NCI-H345 (cell line): ENCODE measurements at regions not wholly inside any gene's neighbourhood (a gene's known extent, or its start where the extent isn't known, plus 50 kb on each side); places are given as distances from the start of the nearest gene placed in this dataset.
"Not testable (repeated sequence)": the region's sequence is repeated elsewhere in the genome, so short reads cannot be mapped to it uniquely, and the experiment has no call there.

Experiments
- DNase-seq: peaks from one replicate; lab custom pipeline; 2025; lab: John Stamatoyannopoulos, UW

GRCh38 chr2:147420517-147420916 lies 424.3 kb upstream of the ACVR2A start:
- no peak for DNase-seq

DNA sequence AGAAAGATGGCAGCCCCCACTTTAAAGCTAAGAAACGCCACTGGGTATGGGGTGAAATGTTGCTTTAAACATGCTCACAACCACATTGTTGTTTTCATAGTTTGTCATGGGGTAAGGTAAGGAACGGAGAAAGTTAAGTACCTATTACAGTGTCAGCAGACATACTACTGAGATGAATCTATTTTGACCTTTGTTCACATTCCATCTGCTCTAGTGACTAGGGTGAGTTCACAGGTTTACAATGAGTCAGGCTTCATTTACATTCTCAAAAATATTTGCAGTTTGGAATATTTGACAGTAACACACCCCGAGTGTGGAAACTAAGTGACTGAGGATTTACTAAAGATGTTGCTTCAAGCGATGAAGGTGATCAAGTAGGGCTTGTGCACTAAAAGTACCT lies 428.7 kb upstream of the ACVR2A start:
- DNase-seq: no peak

- DNase-seq: not testable (repeated sequence)
Observed at GRCh38 chr2:147414656-147415055, 430.2 kb upstream of the ACVR2A start.

- no peak for DNase-seq
Observed at GRCh38 chr2:147408357-147408756, 436.5 kb upstream of the ACVR2A start.

- no peak for DNase-seq
Observed at GRCh38 chr2:147405651-147406050, 439.2 kb upstream of the ACVR2A start.

DNA sequence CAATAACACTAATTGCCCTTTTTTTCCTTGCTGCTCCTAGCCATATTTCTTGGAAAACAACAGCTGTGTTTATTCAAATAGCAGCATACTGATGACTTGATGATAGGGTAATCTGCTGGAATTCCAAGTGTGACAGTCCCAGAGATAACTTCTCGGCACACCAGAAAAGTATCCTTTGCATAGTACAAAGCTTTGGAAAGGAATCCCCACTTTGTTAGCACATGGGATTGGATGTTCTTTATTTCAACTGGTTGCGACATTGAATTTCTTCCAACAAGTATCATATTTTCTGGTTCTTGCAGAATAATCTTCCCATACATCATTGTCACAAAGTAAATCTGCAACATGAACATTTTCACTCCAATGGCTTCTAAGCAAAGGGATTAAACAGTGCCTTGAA lies 445.8 kb upstream of the ACVR2A start:
- no peak for DNase-seq

GRCh38 chr2:147398301-147398700 lies 446.5 kb upstream of the ACVR2A start:
- DNase-seq: no peak

- DNase-seq: no peak
Observed at GRCh38 chr2:147396890-147397289, 447.9 kb upstream of the ACVR2A start.

DNA sequence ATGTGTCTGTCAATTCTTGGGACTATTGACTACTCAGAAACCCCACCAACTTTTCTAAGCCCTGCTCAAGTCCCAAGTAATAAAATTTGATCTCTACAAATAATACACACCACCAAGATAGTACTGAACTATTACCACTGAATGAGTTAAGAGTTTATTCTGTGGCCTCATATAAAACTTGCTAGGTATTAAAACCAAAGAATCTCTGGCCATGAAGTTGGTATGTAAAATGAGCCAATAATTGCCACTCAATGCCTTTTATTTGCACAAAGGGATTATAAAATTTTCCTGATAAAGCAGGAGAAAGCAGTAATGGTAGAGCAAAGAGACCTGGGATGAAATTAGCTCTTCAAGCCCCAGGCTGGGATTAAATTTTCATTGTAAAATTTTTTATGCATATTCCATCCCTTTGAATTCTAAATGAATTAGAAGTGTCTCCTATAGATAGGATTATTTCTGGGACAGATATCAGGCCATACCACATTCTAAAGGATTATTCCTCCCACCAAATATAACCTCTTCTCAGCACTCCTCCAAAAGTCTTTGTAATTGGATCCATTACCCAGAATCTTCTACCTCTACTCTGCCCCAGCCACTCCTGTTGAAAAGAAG lies 450.5 kb upstream of the ACVR2A start:
- no peak for DNase-seq

GRCh38 chr2:147392180-147392579 lies 452.6 kb upstream of the ACVR2A start:
- no peak for DNase-seq

- DNase-seq: no peak
Observed at GRCh38 chr2:147390475-147390874, 454.4 kb upstream of the ACVR2A start.

DNA sequence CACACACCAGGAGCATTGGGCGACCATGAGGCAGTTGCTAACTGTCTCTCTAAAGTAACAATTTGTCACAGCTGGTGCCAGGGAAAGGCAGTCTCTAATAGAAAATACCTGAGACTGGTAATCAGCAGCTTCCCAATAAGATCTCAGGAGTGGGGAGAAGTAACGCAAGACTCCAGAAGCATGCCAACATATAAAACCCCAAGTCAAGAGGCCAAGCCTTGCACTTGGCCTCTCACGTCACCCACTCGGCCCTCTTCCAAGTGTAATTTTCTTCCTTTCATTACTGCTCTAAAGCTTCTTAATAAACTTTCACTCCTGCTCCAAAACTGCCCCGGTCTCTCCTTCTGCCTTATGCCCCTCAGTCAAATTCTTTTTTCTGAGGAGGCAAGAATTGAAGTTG lies 455.6 kb upstream of the ACVR2A start:
- no peak for DNase-seq

GRCh38 chr2:147388217-147388616 lies 456.6 kb upstream of the ACVR2A start:
- no peak for DNase-seq

DNA sequence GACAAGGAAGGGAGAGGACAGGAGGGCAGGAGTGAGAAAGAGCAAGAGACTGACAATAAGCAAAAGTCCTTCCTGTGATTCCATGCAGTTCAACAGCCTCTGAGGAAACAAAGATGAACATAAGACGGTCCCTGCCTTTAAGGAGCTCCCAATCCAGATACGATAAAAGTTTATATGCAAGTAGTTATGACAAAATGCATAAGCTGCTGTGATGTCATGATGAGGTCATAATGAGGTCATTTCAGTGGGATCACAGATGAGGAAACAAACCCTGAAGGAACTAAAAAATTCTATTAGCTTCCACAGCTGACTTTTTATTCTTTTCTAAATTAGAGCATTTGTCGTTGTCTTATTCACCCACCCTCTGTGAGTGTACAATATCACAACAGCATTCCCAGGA lies 458.5 kb upstream of the ACVR2A start:
- no peak for DNase-seq

GRCh38 chr2:147385600-147385999 lies 459.2 kb upstream of the ACVR2A start:
- no peak for DNase-seq

GRCh38 chr2:147384659-147385058 lies 460.2 kb upstream of the ACVR2A start:
- no peak for DNase-seq

GRCh38 chr2:147382322-147382948 lies 462.4 kb upstream of the ACVR2A start:
- peak; percentile 92 for DNase-seq

GRCh38 chr2:147378403-147378802 lies 466.4 kb upstream of the ACVR2A start:
- no peak for DNase-seq

GRCh38 chr2:147375073-147375472 lies 469.8 kb upstream of the ACVR2A start:
- DNase-seq: no peak

- DNase-seq: peak; percentile 61
Observed at GRCh38 chr2:147374423-147374811, 470.4 kb upstream of the ACVR2A start.

DNA sequence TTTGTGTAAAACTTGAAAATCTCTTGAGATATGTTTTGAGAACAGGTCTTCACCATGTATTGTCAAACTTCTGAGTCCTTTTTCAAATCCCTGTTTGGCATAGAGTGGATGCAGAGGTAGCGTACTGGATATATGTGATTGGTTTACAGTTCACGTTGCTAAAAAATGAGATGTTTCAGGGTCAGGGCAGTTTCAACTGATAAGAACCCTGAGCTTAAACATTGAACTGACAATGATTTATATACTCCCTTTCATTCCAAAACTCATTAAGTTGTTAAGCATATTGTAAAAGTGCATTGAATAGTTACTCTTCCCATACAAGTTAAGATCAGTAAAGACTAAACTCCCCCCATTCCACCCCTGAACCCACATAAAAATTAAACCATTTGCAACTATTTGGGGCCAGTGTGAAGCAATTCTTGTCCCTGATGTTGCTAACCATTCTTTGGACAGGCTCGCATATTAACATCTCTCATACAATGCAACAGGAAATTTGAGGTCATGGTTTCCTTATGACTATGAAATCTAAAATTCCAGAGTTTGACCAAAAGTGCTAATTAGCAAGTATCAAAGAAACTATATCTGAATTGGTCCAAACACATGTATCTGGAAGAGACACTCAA lies 470.9 kb upstream of the ACVR2A start:
- no peak for DNase-seq

DNA sequence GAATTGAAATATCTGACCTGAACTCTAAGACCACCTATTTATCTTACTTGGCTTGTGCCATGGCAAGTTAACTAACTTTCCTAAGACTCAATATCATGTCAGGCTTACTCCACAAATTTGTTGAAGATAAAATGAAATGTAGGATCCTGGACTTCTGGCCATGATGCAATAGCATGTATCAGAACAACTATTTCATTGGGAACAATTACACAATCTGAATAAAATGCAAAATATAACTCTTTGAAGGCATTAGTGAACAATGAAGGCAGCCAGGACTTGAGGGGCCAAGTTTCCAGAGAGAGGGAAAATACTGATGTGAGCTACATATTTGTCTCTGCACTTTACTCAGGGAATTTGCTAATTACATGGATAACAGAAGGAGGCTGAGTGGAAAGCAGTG lies 476.5 kb upstream of the ACVR2A start:
- no peak for DNase-seq

DNA sequence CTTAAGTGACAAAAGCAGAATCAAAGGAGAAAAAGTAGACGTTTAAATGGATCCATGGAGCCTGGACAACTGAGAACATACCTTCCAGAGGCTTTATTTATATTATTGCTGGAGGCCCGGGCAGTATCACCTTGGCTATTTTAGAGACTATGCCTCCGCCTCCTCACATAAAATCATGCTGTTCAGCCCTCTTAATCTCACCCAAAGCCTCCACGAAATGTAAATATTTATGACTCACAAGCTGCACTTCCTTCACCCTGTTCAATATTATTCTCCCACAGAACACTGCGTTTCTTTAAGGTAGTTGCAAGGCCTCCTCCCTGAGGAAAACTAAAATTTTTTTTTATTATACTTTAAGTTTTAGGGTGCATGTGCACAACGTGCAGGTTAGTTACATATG lies 478.6 kb upstream of the ACVR2A start:
- DNase-seq: no peak

DNA sequence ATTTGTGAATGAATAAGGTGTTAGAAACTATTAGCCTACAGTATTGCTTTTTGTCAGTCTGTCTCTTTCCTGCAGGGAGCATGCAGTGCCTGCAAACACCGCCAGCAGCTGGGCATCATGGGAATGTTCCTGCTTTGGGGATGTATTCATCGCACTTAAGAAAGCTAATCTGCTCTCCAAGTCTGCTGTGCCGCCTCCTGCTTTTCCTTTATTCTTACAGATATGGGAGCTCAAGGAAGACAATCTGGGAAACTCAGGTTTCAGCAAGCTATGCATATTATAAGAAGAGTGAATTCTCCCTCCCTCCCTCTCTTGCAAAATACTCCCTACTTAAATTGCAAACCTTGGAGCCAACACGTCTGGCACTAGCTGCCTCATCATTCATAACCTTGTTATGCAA lies 479.2 kb upstream of the ACVR2A start:
- DNase-seq: no peak
